Ramos (cell line): ENCODE measurements at regions not wholly inside any gene's neighbourhood (a gene's known extent, or its start where the extent isn't known, plus 50 kb on each side); places are given as distances from the start of the nearest gene placed in this dataset.

Source experiments
- in situ Hi-C: fragments of 300-500 bp; cut with MboI; formaldehyde crosslinking; loops from one replicate; pipeline ENCODE4 v1.14.3; 2022; ENCODE audit warnings: low sequenced_read_pairs; ENCODE audit not compliant: unreplicated experiment

DNA sequence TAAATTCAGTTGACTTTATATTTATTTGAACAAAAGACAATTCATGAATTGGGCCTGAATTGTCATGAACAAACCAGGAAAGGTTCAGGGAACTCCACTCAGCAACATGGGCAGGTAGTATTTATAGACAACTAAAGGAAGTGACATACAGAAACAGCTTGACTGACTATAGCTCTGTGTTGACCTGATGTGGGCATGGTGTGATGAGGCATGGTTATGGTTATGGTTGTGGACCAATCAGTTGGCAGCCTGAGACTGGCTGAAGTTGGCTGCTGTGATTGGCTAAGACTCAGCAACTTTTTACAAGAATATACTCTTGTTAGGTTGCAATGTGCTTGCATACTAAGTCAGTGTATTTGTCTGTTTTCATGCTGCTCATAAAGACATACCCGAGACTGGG lies 108.4 kb downstream of the HS3ST3B1 start:
- in situ Hi-C loops = no loop called here

GRCh38 chr17:14407541-14407940 lies 106.7 kb downstream of the HS3ST3B1 start:
- in situ Hi-C loops = no loop called here

GRCh38 chr17:14405189-14405588 lies 104.3 kb downstream of the HS3ST3B1 start:
- in situ Hi-C loops = no loop called here
